GM21526 (cell line): ENCODE measurements at regions not wholly inside any gene's neighbourhood (a gene's known extent, or its start where the extent isn't known, plus 50 kb on each side); places are given as distances from the start of the nearest gene placed in this dataset.
"Not testable (repeated sequence)": the region's sequence is repeated elsewhere in the genome, so short reads cannot be mapped to it uniquely, and the experiment has no call there.

Experiments
- ATAC-seq: cut with Tn5 transposase; IDR thresholded peaks from one replicate; pipeline ENCODE4 v1.9.1; 2021; ENCODE audit warnings: moderate library complexity; ENCODE audit not compliant: unreplicated experiment, low FRiP score

GRCh38 chr7:42726066-42726785 is 185.6 kb downstream of the C7orf25 start:
- no peak for ATAC-seq

GRCh38 chr7:42722716-42723115 is 189.2 kb downstream of the C7orf25 start:
- no peak for ATAC-seq

- no peak for ATAC-seq
Measured at GRCh38 chr7:42722198-42722597, 189.7 kb downstream of the C7orf25 start.

- no peak for ATAC-seq
Measured at GRCh38 chr7:42720991-42721796, 190.7 kb downstream of the C7orf25 start.

- ATAC-seq: no peak
Measured at GRCh38 chr7:42720012-42720411, 191.9 kb downstream of the C7orf25 start.

- not testable (repeated sequence) for ATAC-seq
Measured at GRCh38 chr7:42718466-42718865, 193.4 kb downstream of the C7orf25 start.

GRCh38 chr7:42714356-42714755 is 197.5 kb downstream of the C7orf25 start:
- no peak for ATAC-seq

GRCh38 chr7:42709284-42709683 is 202.6 kb downstream of the C7orf25 start:
- ATAC-seq: no peak

GRCh38 chr7:42704710-42705109 is 207.2 kb downstream of the C7orf25 start:
- ATAC-seq: no peak

- ATAC-seq: no peak
Measured at GRCh38 chr7:42702647-42703046, 209.2 kb downstream of the C7orf25 start.

GRCh38 chr7:42700406-42701327 is 211.2 kb downstream of the C7orf25 start:
- no peak for ATAC-seq

- no peak for ATAC-seq
Measured at GRCh38 chr7:42699380-42700178, 212.3 kb downstream of the C7orf25 start.

GRCh38 chr7:42698600-42699374 is 213.1 kb downstream of the C7orf25 start:
- ATAC-seq: no peak

- ATAC-seq: no peak
Measured at GRCh38 chr7:42694894-42695507, 216.9 kb downstream of the C7orf25 start.

GRCh38 chr7:42693722-42694121 is 218.1 kb downstream of the C7orf25 start:
- no peak for ATAC-seq

GRCh38 chr7:42692621-42693020 is 219.2 kb downstream of the C7orf25 start:
- no peak for ATAC-seq

GRCh38 chr7:42690794-42691639 is 220.9 kb downstream of the C7orf25 start:
- ATAC-seq: no peak

- ATAC-seq: no peak
Measured at GRCh38 chr7:42689626-42690025, 222.2 kb downstream of the C7orf25 start.
